Stimulated activated CD8-positive, alpha-beta memory T cell treated with anti-CD3 and anti-CD28 coated beads, Interleukin-15, amount 100 ng/mL, for 1 hour (primary cell): ENCODE measurements at regions not wholly inside any gene's neighbourhood (a gene's known extent, or its start where the extent isn't known, plus 50 kb on each side); places are given as distances from the start of the nearest gene placed in this dataset.

Source experiments
- DNase-seq: peaks from one replicate; pipeline ENCODE4 v3.0.0-alpha.2; 2020; ENCODE audit warnings: low read depth

DNA sequence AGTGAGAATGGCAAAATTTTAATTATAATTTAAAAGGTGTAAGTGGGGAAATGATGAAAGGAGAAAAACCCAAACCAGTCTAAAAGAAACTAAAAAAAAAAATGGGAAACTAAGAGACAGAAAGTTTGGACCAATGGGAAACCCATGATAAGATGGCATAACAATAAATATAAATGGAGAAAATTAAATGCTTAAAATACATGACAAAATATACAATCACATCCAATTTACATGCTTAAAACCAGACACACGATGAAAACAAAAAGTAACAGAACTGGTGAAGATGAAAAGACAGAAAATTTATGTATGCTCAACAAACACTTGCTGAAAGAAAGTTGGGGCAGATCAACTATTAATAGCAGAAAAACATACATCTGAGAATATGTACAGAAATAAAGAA lies 1471.1 kb downstream of the TBC1D22A start:
- no peak for DNase-seq

DNA sequence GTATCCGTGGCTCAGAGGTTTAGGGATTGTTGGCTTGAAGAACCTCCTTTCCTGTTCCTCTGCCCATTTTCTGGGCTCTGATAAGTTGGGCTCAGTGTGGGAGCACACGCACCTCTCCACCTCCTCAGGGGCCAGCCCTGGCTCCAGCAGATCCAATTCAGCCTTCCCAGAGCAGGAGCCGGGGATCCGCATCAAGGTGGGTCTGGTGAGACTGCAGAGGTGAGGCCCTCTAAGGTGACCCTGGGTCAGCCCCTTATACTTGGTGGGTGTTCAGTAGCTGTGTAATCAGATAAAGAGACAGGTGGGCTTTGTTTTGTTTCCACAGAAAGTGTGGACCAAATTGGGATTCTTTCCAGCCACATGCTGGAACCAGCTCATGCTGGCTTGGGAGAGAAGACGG lies 1466.0 kb downstream of the TBC1D22A start:
- no peak for DNase-seq

DNA sequence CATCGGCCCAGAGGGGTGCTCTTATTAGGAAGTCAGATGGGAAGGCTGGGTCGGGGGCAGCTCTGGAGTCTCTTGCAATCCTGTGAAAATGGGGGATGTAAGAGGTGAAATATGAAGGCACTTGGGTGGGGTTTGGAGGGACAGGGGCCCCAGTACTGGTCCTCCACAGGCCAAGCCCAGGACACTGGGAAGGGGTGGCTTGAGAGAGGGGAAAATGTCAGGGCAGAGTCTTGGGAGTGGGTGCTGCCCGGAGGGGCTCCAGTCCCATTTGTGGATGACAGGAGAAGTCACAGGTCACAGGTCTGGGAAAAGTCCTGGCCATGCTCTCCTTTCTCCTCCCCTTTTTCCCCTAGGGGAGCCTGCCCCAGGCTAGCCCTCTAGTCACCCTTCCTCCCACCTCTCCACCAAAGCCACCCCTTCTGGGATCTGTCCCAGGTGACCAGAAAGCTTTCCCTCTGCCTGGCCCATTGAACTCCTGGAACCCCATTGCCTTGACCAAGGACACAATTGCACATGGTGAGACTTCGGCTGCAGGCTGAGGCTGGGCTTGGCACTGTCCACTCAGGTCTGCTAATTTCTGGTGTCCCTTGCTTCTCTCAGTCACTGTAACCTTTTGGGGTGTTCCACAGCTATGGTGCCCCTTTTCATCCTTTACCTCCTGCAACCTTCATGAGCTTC lies 1465.0 kb downstream of the TBC1D22A start:
- DNase-seq = no peak

DNA sequence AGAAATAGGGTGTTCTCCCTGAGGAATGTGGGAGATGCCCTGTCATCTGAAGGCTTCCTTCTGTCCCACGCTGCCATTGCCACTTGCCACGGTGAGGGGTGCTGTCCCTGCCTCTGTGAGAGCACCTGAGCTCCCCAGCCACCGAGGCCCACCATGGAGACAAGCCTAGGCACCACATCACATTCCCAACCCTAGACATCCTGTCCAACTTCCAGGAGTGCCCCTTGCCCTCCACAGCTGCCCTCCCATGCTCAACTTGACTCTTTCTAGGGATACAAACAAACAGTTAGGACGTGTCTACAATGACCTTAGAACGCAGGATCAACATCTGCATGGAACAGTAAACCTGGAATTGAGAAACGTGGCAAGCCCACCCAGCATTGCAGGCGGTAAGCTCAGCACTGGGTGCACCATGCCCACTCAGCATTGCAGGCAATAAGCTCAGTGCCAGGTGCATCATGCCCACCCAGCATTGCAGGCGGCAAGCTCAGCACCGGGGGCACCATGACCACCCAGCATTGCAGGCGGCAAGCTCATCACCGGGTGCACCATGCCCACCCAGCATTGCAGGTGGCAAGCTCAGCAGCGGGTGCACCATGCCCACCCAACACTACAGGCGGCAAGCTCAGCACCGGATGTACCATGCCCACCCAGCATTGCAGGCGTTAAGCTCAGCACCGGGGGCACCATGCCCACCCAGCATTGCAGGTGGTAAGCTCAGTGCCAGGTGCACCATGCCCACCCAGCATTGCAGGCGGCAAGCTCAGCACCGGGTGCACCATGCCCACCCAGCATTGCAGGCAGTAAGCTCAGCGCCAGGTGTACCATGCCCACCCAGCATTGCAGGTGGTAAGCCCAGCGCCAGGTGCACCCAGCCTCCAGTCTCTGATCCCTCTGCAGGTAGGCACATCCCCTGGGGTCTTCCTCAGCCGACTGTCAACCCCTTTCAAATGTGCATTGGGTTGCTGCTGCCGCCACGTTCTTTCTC lies 1463.9 kb downstream of the TBC1D22A start:
- no peak for DNase-seq

DNA sequence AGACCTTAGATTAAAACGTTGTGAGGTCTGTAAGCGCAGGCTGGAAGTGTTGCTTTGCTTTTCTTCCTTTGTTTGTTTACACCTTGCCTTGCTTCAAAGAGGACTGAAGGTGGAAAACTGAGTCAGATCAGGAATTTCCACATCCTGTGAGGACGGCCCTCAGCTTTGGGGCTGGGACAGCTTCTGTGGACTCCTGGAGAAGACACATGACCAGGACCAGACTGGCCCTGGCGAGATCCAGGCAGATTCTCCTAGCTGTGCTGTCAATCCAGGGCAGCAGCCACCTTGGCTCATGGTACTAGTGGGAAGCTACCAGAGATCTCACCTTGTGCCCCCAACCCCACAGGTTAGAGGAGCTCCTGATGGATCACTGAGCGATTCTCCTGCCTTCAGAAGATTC lies 1461.9 kb downstream of the TBC1D22A start:
- DNase-seq = no peak

DNA sequence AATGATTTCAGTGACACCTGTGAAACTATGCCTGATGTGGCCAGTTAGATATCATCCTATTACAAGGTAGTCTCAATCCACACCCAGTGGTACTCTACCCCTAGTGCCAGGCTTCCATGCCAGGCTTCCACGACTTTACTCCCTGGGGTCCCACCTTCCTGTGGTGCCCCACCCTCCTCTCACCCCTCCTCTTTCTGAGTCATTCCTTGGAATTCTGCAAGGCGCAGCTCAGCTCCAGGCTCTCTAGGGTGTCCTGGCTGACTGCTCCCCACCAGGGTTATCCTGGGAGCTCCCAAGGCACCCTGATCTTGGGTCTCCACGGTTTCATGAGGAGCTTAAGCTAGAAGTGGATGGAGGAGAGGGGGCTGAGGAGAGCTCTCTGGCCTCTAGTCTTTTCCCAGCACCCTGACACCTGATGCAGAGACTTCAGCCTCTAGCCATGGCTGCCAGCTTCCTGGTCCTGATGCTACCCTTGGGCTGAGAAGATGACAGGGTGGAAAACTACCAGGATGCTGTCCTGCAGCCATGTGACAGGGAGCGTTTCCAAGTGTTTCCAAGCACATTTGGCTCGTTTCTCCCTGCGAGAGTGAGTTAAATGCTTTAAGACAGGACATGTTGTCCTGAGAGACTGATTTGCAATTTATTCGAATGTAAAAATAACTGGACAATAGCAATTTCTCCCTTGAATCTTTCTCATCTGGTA lies 1461.2 kb downstream of the TBC1D22A start:
- no peak for DNase-seq

DNA sequence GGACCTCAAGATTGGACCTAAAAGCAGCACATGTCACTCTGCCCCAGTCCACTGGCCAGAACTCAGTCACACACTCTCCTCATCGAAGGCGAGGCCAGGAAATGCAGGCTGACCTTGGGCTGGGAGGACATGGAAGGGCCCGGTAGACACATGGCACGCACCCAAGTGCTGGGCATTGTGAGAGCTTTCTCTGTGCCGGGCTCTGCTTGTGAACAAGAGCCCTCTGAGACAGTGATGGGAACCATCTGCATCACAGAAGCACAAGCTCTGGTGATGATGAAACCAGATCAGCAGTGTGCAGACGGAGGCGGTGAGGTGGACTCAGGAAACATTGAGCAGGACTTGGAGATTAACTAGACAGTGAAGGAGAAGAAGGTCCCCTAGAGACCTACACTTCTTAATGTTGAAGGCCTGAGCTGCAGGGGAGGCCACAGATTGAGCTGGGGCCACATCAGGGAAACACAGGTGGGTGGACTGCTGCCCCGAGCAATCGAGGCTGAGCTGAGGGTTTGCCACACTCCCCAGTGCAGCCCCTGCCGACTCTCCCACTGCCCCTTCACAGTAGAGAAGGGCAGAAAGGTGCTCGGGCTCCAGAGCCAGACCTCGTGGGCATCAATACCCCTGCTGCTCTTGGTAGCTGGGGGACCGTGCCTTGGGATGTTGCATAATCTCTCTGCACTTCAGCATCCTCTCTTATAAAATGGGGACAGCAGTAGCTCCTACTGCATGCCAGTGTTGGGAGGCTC lies 1460.5 kb downstream of the TBC1D22A start:
- no peak for DNase-seq

DNA sequence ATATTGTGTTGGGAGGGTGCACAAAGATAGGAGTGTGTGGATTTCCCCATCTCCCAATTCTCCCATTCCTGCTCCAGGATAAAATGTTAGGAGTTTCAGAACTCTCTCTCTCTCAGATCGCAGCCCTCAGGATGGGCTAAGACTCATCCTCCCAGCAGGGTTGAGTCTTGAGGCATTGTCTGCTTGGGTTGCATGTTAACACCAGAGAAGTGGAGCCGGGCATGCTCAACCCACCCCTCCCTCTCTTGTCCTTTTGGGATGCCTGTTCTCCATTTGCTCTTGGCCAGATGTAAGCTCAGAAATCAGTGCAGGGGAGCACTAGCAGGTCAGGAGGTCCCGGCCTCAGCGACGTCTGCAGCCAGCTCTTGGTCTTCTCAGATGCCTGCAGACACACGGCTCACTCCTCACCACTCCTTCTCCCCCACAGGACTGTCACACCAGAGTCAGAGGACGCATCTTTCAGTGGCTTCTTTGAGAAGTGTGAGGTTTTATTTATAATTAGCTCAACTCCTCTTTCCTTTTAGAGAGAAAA lies 1456.5 kb downstream of the TBC1D22A start:
- DNase-seq = no peak

DNA sequence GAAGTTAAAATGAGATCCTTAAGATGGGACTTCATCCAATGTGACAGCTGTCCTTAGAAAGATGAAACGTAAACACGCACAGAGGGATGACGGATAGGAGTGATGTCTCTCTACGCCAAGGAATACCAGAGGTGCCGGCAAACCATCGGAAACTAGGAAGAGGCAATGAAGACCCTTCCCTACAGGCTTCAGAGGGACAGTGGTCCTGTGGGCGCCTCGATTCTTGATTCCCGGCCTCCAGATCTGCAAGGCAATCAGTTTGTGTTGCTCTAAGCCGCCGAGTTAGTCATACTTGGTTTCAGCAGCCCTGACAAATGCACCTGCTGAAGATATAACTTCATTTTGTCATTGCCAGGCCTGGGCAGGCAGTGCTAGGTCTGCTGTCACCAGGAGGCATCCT lies 1455.1 kb downstream of the TBC1D22A start:
- no peak for DNase-seq

DNA sequence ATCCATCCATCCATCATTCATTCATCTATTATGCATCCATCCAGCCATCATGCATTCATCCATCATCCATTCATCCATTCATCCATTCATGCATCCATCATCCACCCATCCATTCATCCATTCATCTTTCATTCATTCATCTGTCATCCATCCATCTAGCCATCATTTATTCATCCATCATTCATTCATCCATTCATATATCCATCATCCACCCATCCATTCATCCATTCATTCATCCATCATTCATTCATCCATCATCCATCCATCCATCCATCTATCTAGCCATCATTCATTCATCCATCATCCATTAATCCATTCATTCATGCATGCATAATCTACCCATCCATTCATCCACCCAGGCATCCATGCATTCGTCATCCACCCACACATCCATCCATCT lies 1450.3 kb downstream of the TBC1D22A start:
- no peak for DNase-seq

DNA sequence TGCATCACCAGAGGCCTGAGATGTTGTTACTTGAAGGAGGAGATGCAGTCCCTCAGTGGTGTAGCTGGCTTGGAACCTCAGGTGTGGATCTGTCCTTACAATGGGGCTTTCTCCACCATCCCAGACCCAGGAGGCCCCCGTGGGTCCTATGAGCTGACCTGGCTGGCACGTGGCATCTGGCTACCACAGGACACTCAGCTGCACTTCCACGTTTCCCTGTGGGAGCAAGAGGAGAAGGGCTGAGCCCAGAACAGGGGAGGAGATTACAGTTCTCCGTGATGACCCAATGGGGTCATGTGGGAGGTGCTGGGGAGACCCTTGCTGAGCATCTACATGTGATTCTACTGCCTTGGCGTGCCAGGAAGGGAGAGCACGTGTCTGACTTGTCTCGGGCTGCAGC lies 1448.4 kb downstream of the TBC1D22A start:
- DNase-seq = no peak

DNA sequence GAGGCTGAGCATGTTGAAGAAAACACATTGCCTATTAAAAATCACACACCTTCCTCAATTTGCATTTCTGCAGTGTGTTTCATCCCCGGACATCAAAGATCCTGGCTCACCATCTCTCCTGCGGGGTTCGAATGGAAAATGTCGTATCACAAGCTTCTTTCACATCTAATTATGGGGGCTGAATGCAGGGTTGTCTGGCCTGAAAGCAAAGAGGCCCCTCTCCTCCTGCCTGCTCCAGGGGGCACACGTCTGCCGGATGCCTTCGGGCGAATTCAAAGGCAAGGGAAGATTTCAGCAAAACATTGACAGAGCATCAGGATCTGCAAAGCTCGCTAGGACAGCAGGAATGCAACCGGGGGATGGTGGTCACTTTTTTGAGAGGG lies 1447.7 kb downstream of the TBC1D22A start:
- no peak for DNase-seq

DNA sequence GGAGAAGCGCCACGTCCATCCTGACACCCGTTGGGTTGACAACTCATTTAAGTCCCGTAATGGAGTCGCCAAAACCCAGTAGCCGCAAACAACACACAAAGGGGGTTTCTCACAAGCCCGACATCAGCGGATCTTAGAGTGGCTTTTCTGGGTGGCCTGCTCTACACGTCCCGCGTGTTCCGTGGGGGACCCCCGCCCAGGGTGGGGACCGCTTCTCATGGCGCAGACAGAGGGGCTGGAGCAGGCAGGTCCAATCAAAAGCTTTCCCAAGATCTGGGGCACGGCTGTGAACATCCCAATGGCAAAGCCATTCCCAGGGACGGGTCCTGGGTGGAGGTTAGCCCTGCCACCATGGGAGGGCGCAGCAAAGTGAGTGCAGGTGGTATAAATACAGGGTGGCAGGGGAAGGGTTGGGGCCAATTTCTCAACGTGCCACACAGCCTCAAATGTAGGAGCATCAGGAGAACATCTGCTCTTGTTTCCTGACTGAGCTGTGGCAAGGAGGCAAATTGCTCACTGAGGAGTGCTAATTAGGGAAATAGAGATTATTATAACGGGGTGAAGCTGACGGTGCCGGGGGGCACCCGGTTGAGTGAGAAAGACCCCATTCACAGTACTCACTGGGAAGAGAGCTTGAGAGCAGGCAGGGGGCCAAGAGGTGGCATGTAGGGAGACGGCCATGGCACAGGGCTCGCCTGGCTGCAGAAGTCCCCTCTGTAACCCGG lies 1447.2 kb downstream of the TBC1D22A start:
- no peak for DNase-seq

DNA sequence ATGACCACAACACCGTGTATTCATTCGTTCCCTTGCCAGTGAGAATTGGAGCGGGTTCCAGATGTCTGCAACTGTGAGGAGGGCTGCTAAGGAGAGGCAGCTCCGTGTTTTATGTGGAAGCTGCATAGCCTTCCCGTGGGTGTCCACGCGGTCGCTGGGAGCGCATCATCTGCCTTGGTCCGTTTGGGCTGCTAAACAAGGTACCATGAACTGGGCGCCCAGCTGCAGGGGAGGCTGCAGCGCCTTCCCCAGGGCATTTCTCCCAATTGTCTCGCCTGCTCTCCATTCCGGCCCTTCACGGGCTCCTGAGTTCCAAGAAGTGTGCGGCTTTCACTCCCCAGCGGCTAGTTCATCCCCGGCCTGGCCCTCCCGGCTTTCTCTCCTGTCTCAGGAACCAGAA lies 1446.4 kb downstream of the TBC1D22A start:
- DNase-seq = no peak

DNA sequence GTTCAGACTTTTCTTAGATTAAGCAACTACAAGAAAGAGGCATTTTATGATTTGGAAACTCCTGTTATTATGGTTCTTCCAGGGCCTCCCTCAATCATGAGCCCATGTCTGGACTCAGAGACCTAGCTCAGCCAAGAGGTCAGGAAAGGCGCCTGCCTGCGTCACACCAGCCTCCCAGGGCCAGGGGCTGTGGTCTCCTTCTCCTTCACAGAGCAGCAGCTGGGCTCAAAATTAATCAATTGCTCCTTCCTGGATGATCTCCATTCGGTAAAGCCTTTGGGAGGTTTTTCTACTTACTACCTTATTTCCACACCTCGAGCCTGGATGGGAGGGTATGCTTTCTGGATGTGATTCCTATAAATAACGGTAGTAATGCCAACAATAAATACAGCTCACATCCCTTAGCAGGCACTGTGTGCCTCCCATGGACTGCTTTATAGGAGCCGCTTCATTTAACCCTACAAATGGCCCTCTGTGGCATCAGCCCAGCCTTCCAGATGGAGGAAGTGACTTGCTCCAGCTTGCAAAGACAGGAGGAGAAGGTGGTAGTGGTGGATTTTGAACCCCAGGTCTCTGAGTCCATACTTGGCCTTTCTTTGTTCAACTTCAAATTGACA lies 1445.6 kb downstream of the TBC1D22A start:
- no peak for DNase-seq

DNA sequence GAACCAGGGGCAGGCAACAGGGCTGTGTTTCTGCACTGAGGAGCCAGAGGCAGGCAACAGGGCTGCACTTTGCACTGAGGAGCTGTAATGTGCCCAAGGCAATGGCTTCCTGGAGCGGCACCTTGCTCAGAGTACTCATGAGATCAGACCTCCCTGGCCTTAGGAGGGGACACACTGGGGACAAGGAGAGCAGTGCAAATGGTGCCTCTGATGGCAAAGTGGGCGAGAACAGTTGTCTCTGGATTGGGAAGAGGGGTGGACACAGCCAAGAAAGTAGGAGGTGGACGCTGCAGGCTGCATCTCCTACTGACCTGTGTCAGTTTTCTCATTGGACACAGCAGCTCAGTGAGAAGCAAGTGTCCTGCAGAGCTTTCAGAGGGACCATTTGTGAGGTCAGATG lies 1443.3 kb downstream of the TBC1D22A start:
- no peak for DNase-seq

DNA sequence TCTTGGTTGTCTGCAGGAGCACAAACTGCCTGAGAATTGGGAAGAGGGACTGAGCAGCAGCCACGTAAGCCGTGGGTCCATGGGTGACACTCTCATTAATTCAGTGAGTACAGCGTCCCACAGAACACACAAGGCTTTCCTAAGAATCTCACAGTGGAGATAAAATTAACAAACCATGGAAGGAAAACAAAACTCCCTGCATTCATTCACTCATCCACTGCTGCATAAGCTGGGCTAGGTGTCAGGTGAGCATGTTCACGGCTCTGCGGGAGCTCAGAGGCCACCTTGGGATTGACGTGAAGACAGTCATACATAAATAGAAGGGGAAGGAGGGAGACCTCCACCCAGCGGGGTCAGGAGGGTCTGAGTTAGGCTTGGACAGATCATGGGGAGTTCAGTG lies 1442.7 kb downstream of the TBC1D22A start:
- DNase-seq = no peak

DNA sequence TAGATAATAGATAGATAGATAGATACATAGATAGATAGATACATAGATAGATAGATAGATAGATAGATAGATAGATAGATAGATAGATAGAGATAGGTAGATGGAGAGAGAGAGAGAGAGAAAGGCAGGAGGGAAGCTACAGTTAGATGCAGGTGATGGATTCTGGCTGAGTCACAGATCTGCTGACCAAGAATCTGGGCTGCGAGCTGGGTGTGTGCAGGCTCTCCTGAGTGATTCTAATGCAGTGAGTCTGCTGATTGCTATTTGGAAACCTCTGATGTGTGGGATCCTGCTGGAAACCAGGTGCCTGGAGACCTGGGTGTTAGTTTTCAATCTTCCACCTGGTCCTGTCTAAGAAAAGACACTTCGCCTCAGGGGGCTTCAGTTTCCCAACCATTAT lies 1441.8 kb downstream of the TBC1D22A start:
- no peak for DNase-seq

DNA sequence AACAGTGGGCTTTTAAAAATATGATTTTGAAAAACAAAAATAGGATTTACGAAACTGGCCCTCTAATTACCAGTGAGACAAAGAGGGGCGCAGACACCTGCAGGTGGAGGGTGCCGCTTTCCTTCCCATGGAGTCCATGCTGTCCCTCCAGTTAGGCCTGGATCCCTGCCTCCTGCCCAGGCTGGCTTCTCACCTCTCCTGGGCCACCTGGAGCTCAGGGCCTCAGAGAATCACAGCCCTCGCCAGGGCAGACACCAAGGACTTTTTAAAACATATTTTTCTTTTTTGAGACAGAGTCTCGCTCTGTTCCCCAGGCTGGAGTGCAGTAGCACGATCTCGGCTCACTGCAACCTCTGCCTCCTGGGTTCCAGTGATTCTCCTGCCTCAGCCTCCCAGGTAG lies 1437.2 kb downstream of the TBC1D22A start:
- DNase-seq = no peak
